ENCODE measurements at regions not wholly inside any gene's neighbourhood (a gene's known extent, or its start where the extent isn't known, plus 50 kb on each side); places are given as distances from the start of the nearest gene placed in this dataset.

DNA sequence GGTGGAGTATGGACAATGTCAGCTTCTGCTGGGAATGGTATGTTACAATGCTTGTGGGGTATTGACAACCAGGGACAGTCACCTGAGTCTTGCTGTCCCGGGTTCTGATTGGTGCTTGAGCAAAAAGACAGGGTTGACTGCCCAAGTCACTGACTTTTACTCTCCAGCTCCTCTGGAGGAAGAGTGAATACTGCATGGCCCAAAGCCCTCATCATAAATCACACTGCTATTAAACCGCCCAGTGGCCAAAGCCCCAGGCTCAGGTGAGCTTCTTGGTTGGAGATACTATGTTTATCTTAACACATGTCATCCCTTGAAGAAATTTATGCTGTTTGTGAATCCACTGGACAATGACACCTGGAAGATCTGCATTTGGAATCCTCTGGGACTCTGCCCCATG lies 90.0 kb upstream of the IGFBP3 start:
- TF ChIP-seq, protein P1, sequence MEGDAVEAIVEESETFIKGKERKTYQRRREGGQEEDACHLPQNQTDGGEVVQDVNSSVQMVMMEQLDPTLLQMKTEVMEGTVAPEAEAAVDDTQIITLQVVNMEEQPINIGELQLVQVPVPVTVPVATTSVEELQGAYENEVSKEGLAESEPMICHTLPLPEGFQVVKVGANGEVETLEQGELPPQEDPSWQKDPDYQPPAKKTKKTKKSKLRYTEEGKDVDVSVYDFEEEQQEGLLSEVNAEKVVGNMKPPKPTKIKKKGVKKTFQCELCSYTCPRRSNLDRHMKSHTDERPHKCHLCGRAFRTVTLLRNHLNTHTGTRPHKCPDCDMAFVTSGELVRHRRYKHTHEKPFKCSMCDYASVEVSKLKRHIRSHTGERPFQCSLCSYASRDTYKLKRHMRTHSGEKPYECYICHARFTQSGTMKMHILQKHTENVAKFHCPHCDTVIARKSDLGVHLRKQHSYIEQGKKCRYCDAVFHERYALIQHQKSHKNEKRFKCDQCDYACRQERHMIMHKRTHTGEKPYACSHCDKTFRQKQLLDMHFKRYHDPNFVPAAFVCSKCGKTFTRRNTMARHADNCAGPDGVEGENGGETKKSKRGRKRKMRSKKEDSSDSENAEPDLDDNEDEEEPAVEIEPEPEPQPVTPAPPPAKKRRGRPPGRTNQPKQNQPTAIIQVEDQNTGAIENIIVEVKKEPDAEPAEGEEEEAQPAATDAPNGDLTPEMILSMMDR (IDR thresholded peaks at IDR 0.05; ENCODE audit: low read depth, low read length) = no peak
- H3K4me3 ChIP-seq (replicated peaks in 1 of 2; ENCODE audit: low read depth in 2 of 2, low read length in 2 of 2) = no peak overlapping the region
- no peak for DNase-seq (ENCODE audit: low read depth in 2 of 2)

GRCh38 chr7:46009211-46009610 lies 88.1 kb upstream of the IGFBP3 start:
- no peak overlapping the region for H3K4me3 ChIP-seq (replicated peaks in 1 of 2; ENCODE audit: low read depth in 2 of 2, low read length in 2 of 2)
- DNase-seq (ENCODE audit: low read depth in 2 of 2) = no peak
- TF ChIP-seq, protein P1 (IDR thresholded peaks at IDR 0.05; ENCODE audit: low read depth, low read length) = no peak

GRCh38 chr7:46007990-46008643 lies 87.0 kb upstream of the IGFBP3 start:
- DNase-seq (ENCODE audit: low read depth in 2 of 2) = peak in 1 of 2 donors; percentile 24
- H3K4me3 ChIP-seq (replicated peaks in 1 of 2; ENCODE audit: low read depth in 2 of 2, low read length in 2 of 2) = no peak overlapping the region
- TF ChIP-seq, protein P1 (IDR thresholded peaks at IDR 0.05; ENCODE audit: low read depth, low read length) = no peak

- no peak overlapping the region for H3K4me3 ChIP-seq (replicated peaks in 1 of 2; ENCODE audit: low read depth in 2 of 2, low read length in 2 of 2)
- no peak for DNase-seq (ENCODE audit: low read depth in 2 of 2)
- TF ChIP-seq, protein P1 (IDR thresholded peaks at IDR 0.05; ENCODE audit: low read depth, low read length) = no peak
These were observed 86.1 kb upstream of the IGFBP3 start for GRCh38 chr7:46007194-46007593.

DNA sequence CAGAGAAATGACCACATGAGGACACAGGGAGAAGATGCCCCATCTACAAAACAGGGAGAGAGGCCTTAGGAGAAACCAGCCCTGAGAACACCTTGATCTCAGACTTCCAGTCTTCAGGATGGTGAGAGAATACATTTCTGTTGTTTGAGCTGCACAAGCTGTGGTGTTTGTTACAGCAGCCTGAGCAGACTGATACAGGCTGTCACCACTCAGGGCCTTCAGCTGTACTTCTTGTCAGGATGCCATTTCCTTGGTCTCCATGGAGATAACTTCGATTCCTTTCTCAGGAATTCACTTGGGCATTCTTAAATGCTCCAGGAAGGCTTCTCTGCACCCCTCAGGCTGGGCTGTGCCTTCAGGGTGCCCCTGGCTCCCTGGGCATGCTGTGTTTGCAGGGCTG lies 85.7 kb upstream of the IGFBP3 start:
- TF ChIP-seq, protein P1 (IDR thresholded peaks at IDR 0.05; ENCODE audit: low read depth, low read length) = no peak
- H3K4me3 ChIP-seq (replicated peaks in 1 of 2; ENCODE audit: low read depth in 2 of 2, low read length in 2 of 2) = no peak overlapping the region
- DNase-seq (ENCODE audit: low read depth in 2 of 2) = peak in 1 of 2 donors; percentile 13

- TF ChIP-seq, protein P1 (IDR thresholded peaks at IDR 0.05; ENCODE audit: low read depth, low read length) = no peak
- H3K4me3 ChIP-seq (replicated peaks in 1 of 2; ENCODE audit: low read depth in 2 of 2, low read length in 2 of 2) = no peak overlapping the region
- no peak for DNase-seq (ENCODE audit: low read depth in 2 of 2)
These were observed 85.1 kb upstream of the IGFBP3 start for GRCh38 chr7:46006212-46006611.

DNA sequence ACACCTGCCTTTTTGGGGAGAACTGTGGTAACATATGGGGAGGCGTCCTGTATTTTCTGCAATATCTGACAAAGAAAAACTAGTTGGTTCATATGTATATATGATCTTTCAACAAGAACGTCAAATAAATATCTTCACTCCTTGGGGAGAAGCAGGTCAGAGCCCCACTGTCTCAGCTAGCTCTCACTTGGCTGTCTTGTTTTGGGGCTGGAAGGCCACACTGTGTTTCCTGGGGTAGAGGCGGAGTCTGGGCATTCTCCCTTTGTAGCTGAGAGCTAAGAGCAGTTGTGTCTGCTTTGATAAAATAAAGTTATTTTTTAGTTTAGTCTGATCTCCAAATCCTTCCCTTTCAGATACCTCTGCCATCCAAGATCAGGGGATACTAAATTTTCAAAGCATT lies 83.9 kb upstream of the IGFBP3 start:
- TF ChIP-seq, protein P1 (IDR thresholded peaks at IDR 0.05; ENCODE audit: low read depth, low read length) = no peak
- no peak overlapping the region for H3K4me3 ChIP-seq (replicated peaks in 1 of 2; ENCODE audit: low read depth in 2 of 2, low read length in 2 of 2)
- DNase-seq (ENCODE audit: low read depth in 2 of 2) = no peak
